CD4-positive, alpha-beta T cell treated with Interleukin-17A for 1 hour (primary cell): ENCODE measurements at regions not wholly inside any gene's neighbourhood (a gene's known extent, or its start where the extent isn't known, plus 50 kb on each side); places are given as distances from the start of the nearest gene placed in this dataset.

Source experiments
- DNase-seq: peaks from one replicate; pipeline ENCODE4 v3.0.0-alpha.2; 2020

DNA sequence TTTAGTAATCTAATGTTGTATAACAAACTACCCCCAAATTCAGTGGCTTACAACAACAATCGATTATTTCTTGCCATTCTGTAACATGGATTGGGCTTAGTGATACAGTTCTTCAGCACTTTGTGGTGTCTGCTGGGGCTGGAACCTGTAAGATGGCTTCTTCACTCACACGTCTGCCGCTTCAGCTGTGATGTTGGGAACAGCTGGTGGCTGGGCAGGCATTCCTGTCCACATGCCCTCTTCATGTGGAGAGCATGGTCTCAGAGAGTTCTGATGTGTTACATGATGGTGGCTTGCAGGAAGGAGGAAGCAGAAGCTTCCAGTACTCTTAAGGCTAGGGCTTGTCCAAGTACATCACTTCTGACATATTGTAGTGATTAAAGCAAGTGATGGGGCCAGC is 276.9 kb downstream of the PTBP2 start:
- DNase-seq, result no peak

DNA sequence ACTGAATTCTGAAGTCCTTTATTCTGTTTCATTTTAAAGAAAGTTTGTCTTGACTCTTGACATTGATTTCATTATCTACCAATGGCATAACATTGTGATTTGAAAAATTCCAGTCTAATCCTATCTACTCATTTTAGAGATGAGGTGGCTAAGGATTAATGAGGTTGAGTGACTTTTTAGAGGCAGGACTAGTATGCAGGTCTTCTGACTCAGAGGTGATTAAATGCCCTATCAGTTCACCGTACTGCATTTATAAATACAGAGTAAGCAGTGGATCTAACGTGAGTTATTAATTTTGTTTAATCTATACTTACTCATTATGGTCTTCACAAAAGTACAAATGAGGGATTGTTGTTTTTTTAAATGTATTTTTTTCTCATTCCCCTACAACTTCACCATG is 277.6 kb downstream of the PTBP2 start:
- DNase-seq, result no peak

DNA sequence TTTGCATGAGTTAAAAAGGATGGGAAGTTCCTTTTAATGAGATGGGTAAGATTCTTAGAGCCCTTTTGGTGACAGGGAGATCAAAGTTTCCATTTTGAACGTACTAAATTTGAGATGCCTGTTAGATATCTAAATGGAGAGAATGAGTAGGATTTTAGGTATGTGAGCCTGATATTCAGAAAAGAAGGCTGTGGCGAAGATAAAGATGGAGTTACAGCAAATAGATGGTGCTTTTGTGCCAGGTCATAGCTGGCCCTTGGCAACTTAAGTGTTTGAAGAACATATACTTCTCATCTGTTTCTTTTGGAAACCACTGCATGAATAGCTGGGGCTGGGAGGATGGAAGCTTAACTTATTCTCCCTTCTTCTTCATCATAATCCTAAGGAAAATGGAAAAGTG is 282.5 kb downstream of the PTBP2 start:
- no peak for DNase-seq

DNA sequence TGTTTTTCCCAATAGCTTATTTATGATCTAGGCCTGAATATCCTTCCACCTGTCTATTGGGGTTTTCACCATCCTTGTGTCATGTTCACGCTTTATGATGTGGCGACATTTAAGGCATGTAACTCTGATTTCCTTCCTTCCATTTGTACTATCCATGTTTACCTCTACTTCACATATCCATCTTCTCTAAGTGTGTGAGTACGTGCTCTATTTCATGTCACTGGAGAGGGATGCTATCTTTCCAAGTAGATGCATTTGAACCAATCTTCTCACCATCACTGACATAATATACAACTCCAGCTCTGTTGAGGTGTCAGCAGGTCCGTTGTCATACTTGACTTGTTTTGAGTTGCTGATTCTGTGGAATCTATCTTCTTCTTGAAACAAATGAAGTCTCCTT is 283.2 kb downstream of the PTBP2 start:
- no peak for DNase-seq

DNA sequence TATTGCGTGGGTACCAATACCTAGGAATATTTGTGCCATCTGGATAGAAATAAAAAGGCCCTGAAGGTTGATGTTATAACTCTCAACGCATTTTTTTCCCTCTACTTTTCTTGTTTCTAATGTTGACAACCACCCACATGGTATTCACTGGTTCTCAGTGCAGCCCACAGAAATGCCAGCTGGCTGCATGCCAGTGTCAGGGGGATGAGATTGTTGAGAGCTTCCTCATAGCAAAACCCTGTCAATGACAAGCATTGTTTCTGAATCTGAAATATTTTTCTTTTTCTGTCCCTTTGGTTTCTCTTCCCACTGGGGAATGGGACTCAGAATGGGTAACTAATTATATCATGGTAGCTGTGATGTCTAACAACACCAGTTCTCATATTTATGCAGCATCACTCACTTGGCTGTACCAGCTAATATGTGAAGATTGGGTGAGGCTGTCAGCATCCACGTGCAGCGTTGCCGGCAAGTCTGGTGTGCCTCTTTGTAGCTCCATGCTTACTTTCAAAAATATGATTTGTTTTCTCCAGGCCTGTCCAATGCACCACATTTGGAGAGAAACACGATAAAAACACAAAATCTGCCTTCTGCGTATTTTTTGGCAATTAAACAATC is 284.6 kb downstream of the PTBP2 start:
- DNase-seq, result no peak

DNA sequence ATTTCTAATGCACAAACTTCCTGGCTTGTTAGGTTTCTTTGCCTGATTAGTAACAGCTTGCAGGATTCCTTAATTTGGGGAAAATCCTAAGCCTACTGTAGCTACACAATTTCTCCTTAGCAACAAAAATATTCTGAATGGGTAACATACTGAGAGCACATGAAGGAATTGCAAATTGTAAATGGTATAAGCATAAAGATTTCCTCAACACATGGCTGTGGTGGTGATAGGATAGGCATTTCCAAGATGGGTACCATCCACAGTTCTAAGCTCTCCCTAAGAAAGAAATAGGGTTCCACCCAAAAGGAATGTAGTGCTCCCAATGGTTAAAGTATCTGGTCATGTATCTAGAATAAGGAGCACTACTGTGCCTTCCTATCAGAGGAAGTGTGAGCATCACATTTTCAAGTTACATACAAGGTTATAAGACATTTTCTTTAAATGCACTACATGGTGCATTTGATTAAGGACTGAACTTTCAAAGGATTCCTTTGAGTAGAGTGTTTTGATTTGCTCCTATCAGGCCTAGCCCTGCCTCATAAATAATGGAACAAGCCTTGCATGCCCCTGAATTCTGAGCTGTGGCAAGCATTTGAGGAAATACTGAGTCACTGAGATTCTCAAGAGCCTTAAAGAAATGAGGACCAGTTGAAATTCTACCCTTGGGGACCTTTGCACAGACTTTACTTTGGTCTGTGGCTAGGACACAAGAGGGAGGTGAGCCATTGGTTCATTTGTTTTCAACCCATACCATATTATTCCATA is 286.4 kb downstream of the PTBP2 start:
- no peak for DNase-seq

DNA sequence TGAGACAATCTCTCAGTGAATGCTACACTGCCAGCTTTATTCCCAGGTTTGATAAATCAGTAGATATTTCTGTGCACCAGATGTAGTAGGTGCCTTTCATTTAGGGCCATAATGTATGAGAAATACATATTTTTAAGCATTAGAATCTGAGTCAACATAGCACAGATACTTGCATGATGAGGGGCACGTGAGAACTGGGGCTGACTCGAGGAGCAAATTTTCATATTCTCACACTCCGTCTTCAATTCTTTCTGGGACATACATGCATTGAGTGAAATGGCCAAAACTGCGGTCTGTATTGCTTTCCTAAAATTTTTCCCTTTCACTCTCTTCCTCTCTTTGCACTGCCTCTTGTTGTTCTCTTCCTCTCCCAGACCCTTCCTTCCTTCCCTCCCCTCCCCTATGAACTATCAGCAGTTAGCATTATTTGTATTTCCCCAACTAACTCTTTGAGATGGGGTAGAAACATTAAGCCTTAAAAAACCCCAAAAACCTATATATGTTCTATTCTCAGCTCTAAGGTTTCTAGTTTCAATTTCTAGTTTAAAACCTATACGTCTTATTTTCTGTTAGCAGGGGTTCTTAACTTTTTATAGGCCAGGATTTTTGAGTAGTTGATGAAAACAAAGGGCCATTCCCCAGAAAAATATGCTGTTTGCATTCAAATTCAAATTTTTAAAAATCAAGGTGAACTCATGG is 289.1 kb downstream of the PTBP2 start:
- no peak for DNase-seq

DNA sequence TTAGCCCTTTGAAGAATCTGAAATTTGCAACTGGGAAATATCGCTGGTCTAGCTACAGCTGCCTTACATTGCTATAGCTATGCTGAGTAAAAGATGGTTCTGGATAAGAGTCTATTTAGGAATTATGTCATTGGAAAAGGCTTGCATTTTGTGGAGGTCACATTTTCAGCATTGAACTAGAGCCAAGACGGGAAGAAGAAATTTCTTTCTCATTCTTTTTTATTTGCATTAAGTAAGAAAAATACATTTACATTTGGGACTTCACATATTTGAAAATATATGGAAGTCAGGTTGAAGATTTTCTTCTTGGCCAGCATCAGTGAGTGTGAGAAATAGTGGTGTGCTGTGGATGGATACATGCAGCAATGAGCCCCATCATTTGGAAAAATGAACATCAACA is 291.6 kb downstream of the PTBP2 start:
- no peak for DNase-seq

DNA sequence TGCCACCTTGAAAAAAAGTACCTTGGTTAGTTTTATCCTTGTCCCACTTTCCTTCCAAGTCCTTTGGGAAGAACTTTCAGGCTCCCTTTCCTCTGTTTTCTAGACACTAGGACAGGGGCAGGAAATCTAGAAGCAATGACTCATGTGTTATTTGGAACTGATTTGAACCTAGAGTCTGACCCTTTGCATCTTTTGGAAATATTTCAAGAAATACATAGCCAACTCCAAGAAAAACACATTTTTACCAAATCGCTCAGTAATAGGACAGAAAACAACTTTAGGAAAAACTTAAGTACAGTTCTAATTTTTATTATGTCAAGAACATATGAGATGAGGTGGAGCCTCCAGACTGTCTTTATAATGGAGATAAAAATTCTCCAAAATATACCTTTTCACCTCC is 292.4 kb downstream of the PTBP2 start:
- DNase-seq, result no peak

DNA sequence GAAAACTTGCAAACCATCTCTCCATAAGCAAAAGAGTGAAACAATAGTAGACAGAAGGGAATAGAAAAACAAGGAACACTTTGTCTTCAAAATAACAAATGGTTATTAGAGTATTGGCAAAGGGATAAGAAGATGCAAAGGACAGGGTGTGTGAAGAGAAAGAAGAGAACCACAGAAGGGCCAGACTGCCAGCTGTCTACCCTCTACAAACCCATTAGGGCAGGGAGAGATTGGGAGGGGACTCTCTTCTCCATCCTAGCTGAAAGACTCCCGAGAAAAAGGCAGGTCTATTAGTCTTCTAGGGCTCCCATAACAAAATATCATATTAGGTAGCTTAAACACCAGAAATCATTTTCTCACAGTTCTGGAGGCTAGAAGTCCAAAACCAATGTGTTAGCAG is 292.8 kb downstream of the PTBP2 start:
- no peak for DNase-seq

DNA sequence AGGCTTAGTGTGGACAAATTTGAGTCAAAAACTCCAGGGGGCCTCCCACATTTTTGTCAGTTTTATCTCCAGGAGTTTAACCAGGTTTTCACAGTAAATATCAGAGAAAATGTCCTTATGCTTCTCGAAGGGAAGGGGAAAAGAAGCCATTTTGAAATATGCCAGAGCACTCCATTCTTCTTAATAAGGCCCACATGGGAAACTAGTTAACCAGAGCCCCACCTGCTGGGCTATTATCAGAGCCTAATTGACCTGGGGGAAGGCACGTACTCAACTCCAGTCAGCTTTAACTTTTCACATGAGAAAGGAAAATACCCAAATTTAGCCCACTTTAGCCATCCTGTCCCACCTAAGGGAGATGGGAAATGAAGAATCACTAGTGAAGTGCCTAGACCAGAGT is 296.3 kb downstream of the PTBP2 start:
- no peak for DNase-seq
